ENCODE measurements at regions not wholly inside any gene's neighbourhood (a gene's known extent, or its start where the extent isn't known, plus 50 kb on each side); places are given as distances from the start of the nearest gene placed in this dataset.

DNA sequence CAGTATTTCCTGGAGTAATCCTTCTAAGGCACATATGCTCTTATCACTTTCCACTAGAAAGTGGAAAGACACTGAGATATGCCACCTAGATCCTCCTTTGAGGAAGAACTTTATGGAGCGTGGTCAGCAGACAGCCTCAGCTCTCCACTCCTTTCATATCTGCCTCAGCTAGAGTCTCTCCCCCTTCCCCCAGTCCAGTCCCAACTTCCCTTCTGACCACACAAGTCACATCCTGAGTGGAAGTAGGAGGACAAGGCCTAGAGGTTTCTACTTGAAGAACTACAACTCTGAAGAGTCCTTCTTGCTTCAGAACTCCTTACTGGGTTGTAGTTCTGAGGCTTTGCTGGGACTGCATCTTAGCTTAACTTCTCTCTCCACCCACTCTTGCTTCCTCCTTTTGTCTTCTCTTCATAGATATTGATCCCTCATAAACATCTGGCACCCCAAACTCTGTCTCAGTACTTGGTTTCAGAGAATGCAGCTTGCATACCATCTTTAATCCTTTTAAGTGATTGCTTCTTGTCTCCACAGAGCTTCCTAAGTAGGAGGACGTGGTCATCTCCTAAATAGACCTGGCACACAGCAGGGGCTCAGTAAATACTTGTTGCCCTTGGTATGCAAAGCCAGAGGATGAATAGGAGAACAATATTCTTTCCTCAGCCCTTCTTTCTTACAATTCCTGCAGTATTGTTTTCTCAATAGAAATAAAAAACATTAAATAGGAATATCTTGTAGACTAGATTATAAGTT is 109.6 kb downstream of the OXSM start:
- no peak overlapping the region for H2AFZ ChIP-seq (ENCODE audit: low read length)
- H3K27ac ChIP-seq (ENCODE audit: low read length) = no peak overlapping the region

DNA sequence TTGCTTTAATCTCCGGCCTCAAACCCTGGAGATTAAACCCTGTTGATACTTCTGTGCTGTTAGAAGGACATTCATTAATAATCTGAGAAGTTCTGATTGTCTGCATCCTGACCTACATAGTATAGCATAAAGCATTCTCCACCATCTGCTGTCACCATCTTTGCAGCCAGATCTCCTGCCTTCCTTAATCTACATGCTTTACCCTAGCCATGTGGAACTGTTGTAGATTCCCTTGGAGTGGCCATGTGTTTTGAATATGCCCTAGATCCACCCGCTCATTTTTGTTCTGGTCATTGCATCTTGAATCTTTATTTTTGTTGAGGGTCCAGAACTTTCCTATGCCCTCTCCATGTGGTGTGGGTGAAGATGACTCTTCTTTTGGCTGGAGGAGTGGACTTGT is 110.3 kb downstream of the OXSM start:
- H3K36me3 ChIP-seq (ENCODE audit: insufficient read depth, low read length) = no peaks in the 10 kb centered on the region
- H3K27me3 ChIP-seq (ENCODE audit: low read length) = no peaks in the 10 kb centered on the region
- H3K4me1 ChIP-seq (ENCODE audit: low read length) = no peaks in the 10 kb centered on the region
- no peaks in the 10 kb centered on the region for H3K79me2 ChIP-seq (ENCODE audit: low read length)
- no peak overlapping the region for H3K9ac ChIP-seq (ENCODE audit: low read length)
- DNase-seq = no peak
- H3K4me3 ChIP-seq (ENCODE audit: low read length) = no peak overlapping the region
- no peaks in the 10 kb centered on the region for H3K9me3 ChIP-seq (ENCODE audit: low read length)
- no peak overlapping the region for H3K27ac ChIP-seq (ENCODE audit: low read length)
- H3K9me2 ChIP-seq (replicated peaks; ENCODE audit: insufficient read depth, low read length) = no peaks in the 10 kb centered on the region
- H3K4me2 ChIP-seq (ENCODE audit: low read depth, low read length, poor library complexity, severe bottlenecking) = no peak overlapping the region
- H2AFZ ChIP-seq (ENCODE audit: low read length) = no peak overlapping the region
- H4K20me1 ChIP-seq (ENCODE audit: insufficient read depth, low read depth, low read length) = no peaks in the 10 kb centered on the region

More for the DNA sequence above, 109.6 kb downstream of the OXSM start:
- Histone ChIP-seq H3K9ac (ENCODE audit: low read length) (no peak overlapping the region), H3K4me2 (ENCODE audit: low read depth, low read length, poor library complexity, severe bottlenecking) (no peak overlapping the region), H3K4me3 (ENCODE audit: low read length) (no peak overlapping the region), H3K9me3 (ENCODE audit: low read length) (no peaks in the 10 kb centered on the region), H3K36me3 (ENCODE audit: insufficient read depth, low read length) (no peaks in the 10 kb centered on the region), H3K9me2 (replicated peaks; ENCODE audit: insufficient read depth, low read length) (no peaks in the 10 kb centered on the region), H4K20me1 (ENCODE audit: insufficient read depth, low read depth, low read length) (no peaks in the 10 kb centered on the region), H3K27me3 (ENCODE audit: low read length) (no peaks in the 10 kb centered on the region), H3K79me2 (ENCODE audit: low read length) (no peaks in the 10 kb centered on the region), H3K4me1 (ENCODE audit: low read length) (no peaks in the 10 kb centered on the region)
- no peak for DNase-seq

DNA sequence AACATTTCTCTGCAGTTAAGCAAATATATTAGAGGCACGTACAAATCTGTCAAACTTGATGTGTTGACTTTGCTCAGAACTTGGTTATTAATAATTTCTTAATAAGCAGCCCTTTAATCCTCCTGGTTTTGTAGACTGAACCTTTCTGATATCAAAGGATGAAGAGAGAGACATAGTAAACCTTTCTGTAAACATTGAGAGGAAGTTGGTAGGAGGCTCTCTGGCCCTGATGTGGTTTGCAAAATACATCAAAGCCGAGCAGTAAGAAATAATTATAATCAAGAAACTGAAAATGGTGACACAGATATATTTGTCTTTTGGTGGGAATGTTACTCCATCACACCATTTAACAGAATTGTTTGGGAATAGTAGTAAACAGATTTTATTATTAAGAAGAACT is 111.9 kb downstream of the OXSM start:
- Histone ChIP-seq H3K36me3 (ENCODE audit: insufficient read depth, low read length) (no peaks in the 10 kb centered on the region), H3K79me2 (ENCODE audit: low read length) (no peaks in the 10 kb centered on the region), H2AFZ (ENCODE audit: low read length) (no peak overlapping the region), H3K27me3 (ENCODE audit: low read length) (no peaks in the 10 kb centered on the region), H4K20me1 (ENCODE audit: insufficient read depth, low read depth, low read length) (no peaks in the 10 kb centered on the region), H3K4me3 (ENCODE audit: low read length) (no peak overlapping the region), H3K9me3 (ENCODE audit: low read length) (no peaks in the 10 kb centered on the region), H3K9ac (ENCODE audit: low read length) (no peak overlapping the region), H3K4me2 (ENCODE audit: low read depth, low read length, poor library complexity, severe bottlenecking) (no peak overlapping the region), H3K27ac (ENCODE audit: low read length) (no peak overlapping the region), H3K9me2 (replicated peaks; ENCODE audit: insufficient read depth, low read length) (no peaks in the 10 kb centered on the region), H3K4me1 (ENCODE audit: low read length) (no peaks in the 10 kb centered on the region)
- no peak for DNase-seq

DNA sequence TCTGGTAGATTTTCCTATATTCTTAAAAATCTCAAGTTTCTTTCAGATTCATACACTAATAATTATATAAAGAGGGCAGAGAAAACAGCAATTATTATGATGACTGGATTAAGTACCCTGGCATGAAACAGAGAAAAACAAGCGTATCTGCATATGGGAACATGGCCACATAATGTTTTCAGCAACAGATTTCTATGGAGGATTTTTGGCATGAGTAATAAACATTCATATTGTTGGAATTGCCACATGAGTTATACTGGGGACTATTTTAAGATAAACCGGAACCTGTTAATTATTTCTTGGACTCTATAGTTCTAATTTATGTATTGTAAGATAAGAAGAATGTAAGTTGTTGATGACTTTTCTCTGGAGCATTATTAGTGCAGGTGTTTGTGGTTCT is 112.7 kb downstream of the OXSM start:
- H2AFZ ChIP-seq (ENCODE audit: low read length) = no peak overlapping the region
- no peaks in the 10 kb centered on the region for H3K9me2 ChIP-seq (replicated peaks; ENCODE audit: insufficient read depth, low read length)
- H3K79me2 ChIP-seq (ENCODE audit: low read length) = no peaks in the 10 kb centered on the region
- no peak overlapping the region for H3K27ac ChIP-seq (ENCODE audit: low read length)
- H3K4me1 ChIP-seq (ENCODE audit: low read length) = no peaks in the 10 kb centered on the region
- no peak overlapping the region for H3K4me2 ChIP-seq (ENCODE audit: low read depth, low read length, poor library complexity, severe bottlenecking)
- no peak for DNase-seq
- no peaks in the 10 kb centered on the region for H3K36me3 ChIP-seq (ENCODE audit: insufficient read depth, low read length)
- no peak overlapping the region for H3K4me3 ChIP-seq (ENCODE audit: low read length)
- H3K9me3 ChIP-seq (ENCODE audit: low read length) = no peaks in the 10 kb centered on the region
- H4K20me1 ChIP-seq (ENCODE audit: insufficient read depth, low read depth, low read length) = no peaks in the 10 kb centered on the region
- no peaks in the 10 kb centered on the region for H3K27me3 ChIP-seq (ENCODE audit: low read length)
- no peak overlapping the region for H3K9ac ChIP-seq (ENCODE audit: low read length)

DNA sequence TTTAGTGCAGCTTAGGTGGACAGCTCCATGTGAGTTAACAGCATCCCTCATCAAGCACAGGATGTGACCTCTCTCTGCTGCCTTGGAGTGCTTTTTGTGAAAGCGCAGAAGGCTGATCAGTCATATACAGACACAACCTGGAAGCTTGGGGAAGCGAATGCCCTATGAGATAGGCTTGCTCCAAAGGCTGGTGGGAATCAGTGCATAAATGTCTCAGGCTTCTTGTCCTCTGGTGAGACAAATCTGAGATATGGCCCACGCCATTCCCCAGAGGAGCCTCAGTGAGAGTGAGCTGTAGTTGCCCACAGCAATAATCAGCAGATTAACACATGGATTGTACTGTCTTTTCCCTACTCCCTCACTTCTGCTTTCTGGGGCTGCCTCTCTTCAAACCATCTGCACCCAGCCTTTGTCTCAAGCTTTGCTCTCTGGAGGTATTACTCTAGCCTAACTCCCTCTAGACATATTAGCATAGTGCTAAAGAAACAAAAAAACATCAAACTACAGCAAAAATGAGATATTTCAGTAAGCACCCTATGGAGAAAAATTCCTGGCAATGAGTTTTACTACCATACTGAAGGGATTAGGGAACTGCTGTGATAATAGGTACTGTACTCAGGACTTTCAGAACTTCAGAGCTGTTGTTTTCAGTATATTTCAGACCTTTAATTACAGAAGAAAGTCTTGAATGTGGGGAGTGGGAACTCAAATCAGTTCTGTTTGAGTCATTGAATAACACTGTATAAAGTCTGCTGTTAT is 113.7 kb downstream of the OXSM start:
- Histone ChIP-seq H3K9me2 (replicated peaks; ENCODE audit: insufficient read depth, low read length) (no peaks in the 10 kb centered on the region), H3K9me3 (ENCODE audit: low read length) (no peaks in the 10 kb centered on the region), H3K4me3 (ENCODE audit: low read length) (no peak overlapping the region), H4K20me1 (ENCODE audit: insufficient read depth, low read depth, low read length) (no peaks in the 10 kb centered on the region), H3K27ac (ENCODE audit: low read length) (no peak overlapping the region), H3K79me2 (ENCODE audit: low read length) (no peaks in the 10 kb centered on the region), H2AFZ (ENCODE audit: low read length) (no peak overlapping the region), H3K9ac (ENCODE audit: low read length) (no peak overlapping the region), H3K36me3 (ENCODE audit: insufficient read depth, low read length) (no peaks in the 10 kb centered on the region), H3K4me2 (ENCODE audit: low read depth, low read length, poor library complexity, severe bottlenecking) (no peak overlapping the region), H3K27me3 (ENCODE audit: low read length) (no peaks in the 10 kb centered on the region), H3K4me1 (ENCODE audit: low read length) (no peaks in the 10 kb centered on the region)
- no peak for DNase-seq

DNA sequence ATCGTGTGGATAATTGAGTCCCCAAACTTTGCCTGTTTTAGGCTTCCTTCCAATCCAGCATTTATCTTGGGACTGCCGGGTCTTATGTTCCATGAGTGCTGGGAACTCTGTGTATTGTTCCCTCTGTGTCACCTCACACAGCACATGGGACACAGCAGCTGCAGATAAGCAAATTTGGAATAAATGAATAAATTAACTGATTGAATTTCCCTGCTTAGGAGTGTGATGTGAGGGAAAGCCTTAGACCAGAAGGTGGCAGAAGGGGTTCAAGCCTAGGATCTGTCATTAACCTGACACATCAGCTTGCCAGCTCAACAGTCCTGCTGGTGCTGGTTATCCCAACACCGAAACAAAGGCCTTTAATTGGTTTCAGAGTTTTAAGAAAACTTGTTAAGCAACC is 114.3 kb downstream of the OXSM start:
- peak; percentile 69 for DNase-seq
- Histone ChIP-seq H3K27ac (ENCODE audit: low read length) (no peak overlapping the region), H2AFZ (ENCODE audit: low read length) (no peak overlapping the region), H3K4me2 (ENCODE audit: low read depth, low read length, poor library complexity, severe bottlenecking) (no peak overlapping the region), H4K20me1 (ENCODE audit: insufficient read depth, low read depth, low read length) (no peaks in the 10 kb centered on the region), H3K9me2 (replicated peaks; ENCODE audit: insufficient read depth, low read length) (no peaks in the 10 kb centered on the region), H3K79me2 (ENCODE audit: low read length) (no peaks in the 10 kb centered on the region), H3K9ac (ENCODE audit: low read length) (no peak overlapping the region), H3K36me3 (ENCODE audit: insufficient read depth, low read length) (no peaks in the 10 kb centered on the region), H3K9me3 (ENCODE audit: low read length) (no peaks in the 10 kb centered on the region), H3K4me1 (ENCODE audit: low read length) (no peaks in the 10 kb centered on the region), H3K4me3 (ENCODE audit: low read length) (no peak overlapping the region), H3K27me3 (ENCODE audit: low read length) (no peaks in the 10 kb centered on the region)

DNA sequence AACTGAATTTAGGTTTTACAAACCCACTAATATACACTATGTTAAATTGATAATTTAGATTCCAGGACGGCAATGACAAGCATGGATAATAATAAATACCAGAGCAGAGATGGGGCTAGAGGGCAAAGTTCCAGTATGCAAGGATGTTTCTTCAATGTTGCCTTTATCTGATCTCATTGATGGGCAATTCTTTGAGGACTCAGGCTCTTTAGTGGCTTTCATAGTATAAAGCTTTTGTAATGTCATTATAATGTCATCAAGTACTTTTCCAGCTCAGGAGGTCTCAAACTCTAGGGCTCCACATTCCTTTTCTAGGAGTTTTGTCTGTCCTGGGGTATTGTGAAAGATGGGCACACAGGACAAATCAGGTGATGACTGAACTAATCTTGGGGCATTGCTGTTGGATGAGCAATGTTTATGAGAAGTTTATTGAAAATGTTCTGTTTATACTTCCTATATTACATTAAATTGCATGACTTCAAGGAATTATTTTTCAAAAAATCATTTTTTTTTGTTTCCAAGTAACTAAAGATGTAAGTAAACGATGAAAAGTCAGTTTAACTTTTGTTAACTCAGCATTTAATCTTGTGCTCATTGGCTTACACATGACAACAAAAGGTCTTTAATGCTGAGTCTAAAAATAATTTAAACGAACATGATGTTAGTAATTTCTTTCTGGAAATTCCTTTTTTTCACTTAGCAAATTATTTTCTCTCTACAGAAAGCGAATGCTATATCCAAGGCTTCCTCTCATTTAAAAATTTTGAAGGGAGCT is 116.4 kb downstream of the OXSM start:
- Histone ChIP-seq H3K9me3 (ENCODE audit: low read length) (no peaks in the 10 kb centered on the region), H4K20me1 (ENCODE audit: insufficient read depth, low read depth, low read length) (no peaks in the 10 kb centered on the region)

DNA sequence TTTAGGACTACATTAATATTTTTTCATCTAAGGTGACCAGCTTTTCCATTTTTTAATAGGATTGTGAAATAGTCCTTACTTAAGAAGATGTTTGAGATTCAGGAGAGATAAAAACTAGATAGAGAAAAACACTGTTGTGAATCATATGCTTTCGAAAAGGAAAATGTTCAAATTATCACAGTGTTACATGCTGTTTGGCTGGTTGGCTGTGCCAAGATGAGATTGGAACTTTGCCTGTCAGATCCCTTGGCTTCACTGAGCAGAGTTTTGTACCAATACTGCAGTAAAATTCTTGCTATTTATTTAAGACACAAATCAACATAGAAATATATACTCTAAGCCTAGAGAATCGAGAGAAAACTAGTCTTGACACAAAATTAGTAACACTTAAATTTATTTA is 117.2 kb downstream of the OXSM start:
- Histone ChIP-seq H3K27ac (ENCODE audit: low read length) (no peak overlapping the region), H3K27me3 (ENCODE audit: low read length) (no peaks in the 10 kb centered on the region), H3K4me3 (ENCODE audit: low read length) (no peak overlapping the region), H3K4me1 (ENCODE audit: low read length) (no peaks in the 10 kb centered on the region), H3K9me2 (replicated peaks; ENCODE audit: insufficient read depth, low read length) (no peaks in the 10 kb centered on the region), H3K36me3 (ENCODE audit: insufficient read depth, low read length) (no peaks in the 10 kb centered on the region), H3K9me3 (ENCODE audit: low read length) (no peaks in the 10 kb centered on the region), H3K4me2 (ENCODE audit: low read depth, low read length, poor library complexity, severe bottlenecking) (no peak overlapping the region), H2AFZ (ENCODE audit: low read length) (no peak overlapping the region), H3K9ac (ENCODE audit: low read length) (no peak overlapping the region), H4K20me1 (ENCODE audit: insufficient read depth, low read depth, low read length) (no peaks in the 10 kb centered on the region), H3K79me2 (ENCODE audit: low read length) (no peaks in the 10 kb centered on the region)
- no peak for DNase-seq

More for the DNA sequence above, 116.4 kb downstream of the OXSM start:
- DNase-seq = no peak
- no peaks in the 10 kb centered on the region for H3K4me1 ChIP-seq (ENCODE audit: low read length)
- H3K79me2 ChIP-seq (ENCODE audit: low read length) = no peaks in the 10 kb centered on the region
- no peaks in the 10 kb centered on the region for H3K27me3 ChIP-seq (ENCODE audit: low read length)
- H2AFZ ChIP-seq (ENCODE audit: low read length) = no peak overlapping the region
- H3K27ac ChIP-seq (ENCODE audit: low read length) = no peak overlapping the region
- H3K36me3 ChIP-seq (ENCODE audit: insufficient read depth, low read length) = no peaks in the 10 kb centered on the region
- no peaks in the 10 kb centered on the region for H3K9me2 ChIP-seq (replicated peaks; ENCODE audit: insufficient read depth, low read length)
- H3K4me2 ChIP-seq (ENCODE audit: low read depth, low read length, poor library complexity, severe bottlenecking) = no peak overlapping the region
- H3K4me3 ChIP-seq (ENCODE audit: low read length) = no peak overlapping the region
- H3K9ac ChIP-seq (ENCODE audit: low read length) = no peak overlapping the region

Data from Karpas-422 (cell line).